Immature natural killer cell (primary cell): ENCODE measurements at regions not wholly inside any gene's neighbourhood (a gene's known extent, or its start where the extent isn't known, plus 50 kb on each side); places are given as distances from the start of the nearest gene placed in this dataset.
"Not testable (repeated sequence)": the region's sequence is repeated elsewhere in the genome, so short reads cannot be mapped to it uniquely, and the experiment has no call there.

Experiments used
- DNase-seq, 3 donors: peaks; one replicate each; pipeline ENCODE4 v3.0.0; 2022; ENCODE audit warnings: mixed read lengths in 1 of 3
- H3K27ac Mint-ChIP-seq, 6 donors: one replicate each; pipeline ENCODE4 v1.8.0; 2020; ENCODE audit warnings: mixed read lengths in 6 of 6, mild to moderate bottlenecking in 5 of 6, inconsistent platforms in 4 of 6, moderate library complexity in 3 of 6
- H3K27me3 Mint-ChIP-seq, 3 donors: one replicate each; pipeline ENCODE4 v1.8.0; 2020 to 2021; ENCODE audit warnings: low read depth in 3 of 3, mild to moderate bottlenecking in 3 of 3, mixed read lengths in 3 of 3, moderate library complexity in 3 of 3, inconsistent platforms in 1 of 3
- H3K36me3 Mint-ChIP-seq, 3 donors: one replicate each; pipeline ENCODE4 v1.8.0; 2020; ENCODE audit warnings: mixed read lengths in 3 of 3, inconsistent platforms in 2 of 3, mild to moderate bottlenecking in 2 of 3
- H3K4me1 Mint-ChIP-seq, 2 donors: one replicate each; pipeline ENCODE4 v1.8.0; 2020; ENCODE audit warnings: inconsistent platforms in 2 of 2, mild to moderate bottlenecking in 2 of 2, mixed read lengths in 2 of 2, moderate library complexity in 1 of 2
- H3K4me3 Mint-ChIP-seq, 5 donors: one replicate each; pipeline ENCODE4 v1.8.0; 2020; ENCODE audit warnings: mild to moderate bottlenecking in 5 of 5, mixed read lengths in 5 of 5, inconsistent platforms in 3 of 5, moderate library complexity in 3 of 5
- H3K9me3 Mint-ChIP-seq, 6 donors: one replicate each; pipeline ENCODE4 v1.8.0; 2020; ENCODE audit warnings: mild to moderate bottlenecking in 6 of 6, mixed read lengths in 6 of 6, inconsistent platforms in 4 of 6, moderate library complexity in 3 of 6

DNA sequence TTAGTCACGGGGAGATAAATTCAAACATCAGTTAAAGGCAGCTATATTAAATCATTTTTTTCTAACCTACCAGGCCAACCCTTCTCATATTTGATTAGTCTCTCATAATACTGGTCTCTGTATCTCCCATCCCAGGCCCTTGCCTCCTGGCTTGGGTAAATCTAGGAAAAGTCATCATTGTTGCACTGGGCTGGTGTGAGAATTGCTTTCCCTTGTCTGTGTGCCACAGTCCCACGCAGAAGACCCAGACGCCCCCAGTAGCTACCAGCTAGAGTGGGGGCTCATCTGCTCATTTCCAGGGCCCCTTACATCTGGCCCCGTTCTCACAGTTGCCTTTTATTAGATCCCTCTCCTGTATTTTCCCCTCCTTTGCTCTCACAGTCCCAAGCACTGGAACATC lies 67.6 kb upstream of the VIPR2 start:
- Mint-ChIP-seq H3K36me3 (no peaks in the 10 kb centered on the region), H3K4me1 (peaks cover 0 to 6% of the 10 kb centered on the region in 2 donors), H3K27me3 (peaks cover 0 to 8% (median 0%) of the 10 kb centered on the region in 3 donors), H3K4me3 (no peak overlapping the region), H3K27ac (peak overlapping the region in 2 of 6 donors; percentile 86 to 87), H3K9me3 (no peaks in the 10 kb centered on the region)
- DNase-seq: no peak

DNA sequence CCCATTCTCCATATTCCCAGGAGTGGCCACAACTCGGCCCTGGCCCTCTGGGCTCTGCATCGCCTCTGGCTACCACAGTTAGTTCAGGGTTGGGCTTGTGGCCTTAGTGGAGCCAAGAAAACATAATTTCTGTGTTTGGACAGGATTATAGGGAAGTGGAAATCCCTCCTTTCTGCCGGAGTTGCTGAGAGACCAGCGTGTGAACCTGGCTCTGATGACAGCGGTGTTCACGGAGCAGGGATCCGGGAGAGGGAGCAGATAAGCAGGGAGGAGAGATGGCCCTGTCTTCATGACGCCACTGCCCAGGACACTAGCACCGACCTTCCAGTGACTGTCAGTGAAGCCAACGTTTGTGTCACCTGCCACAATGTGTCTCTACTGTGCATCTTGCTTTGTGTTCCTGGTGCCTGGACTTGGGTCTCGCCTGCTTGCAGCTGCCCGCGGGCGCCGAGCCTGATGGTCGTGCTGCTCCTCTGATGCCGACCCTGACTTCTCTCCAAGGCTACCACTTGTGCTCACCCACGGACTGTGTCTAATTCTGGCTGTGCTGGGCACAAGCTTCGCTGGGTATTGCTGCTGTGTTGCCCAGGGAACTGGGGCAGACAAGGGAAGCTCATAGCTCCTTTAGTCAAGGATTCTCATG lies 67.0 kb upstream of the VIPR2 start:
- no peaks in the 10 kb centered on the region for H3K36me3 Mint-ChIP-seq
- H3K9me3 Mint-ChIP-seq: no peaks in the 10 kb centered on the region
- peak overlapping the region in 1 of 5 donors; percentile 26 for H3K4me3 Mint-ChIP-seq
- peaks cover 0 to 6% of the 10 kb centered on the region in 2 donors for H3K4me1 Mint-ChIP-seq
- peaks cover 0 to 6% (median 0%) of the 10 kb centered on the region in 3 donors for H3K27me3 Mint-ChIP-seq
- DNase-seq: no peak
- peak overlapping the region in 4 of 6 donors; percentile 33 to 87 (median 67) for H3K27ac Mint-ChIP-seq

DNA sequence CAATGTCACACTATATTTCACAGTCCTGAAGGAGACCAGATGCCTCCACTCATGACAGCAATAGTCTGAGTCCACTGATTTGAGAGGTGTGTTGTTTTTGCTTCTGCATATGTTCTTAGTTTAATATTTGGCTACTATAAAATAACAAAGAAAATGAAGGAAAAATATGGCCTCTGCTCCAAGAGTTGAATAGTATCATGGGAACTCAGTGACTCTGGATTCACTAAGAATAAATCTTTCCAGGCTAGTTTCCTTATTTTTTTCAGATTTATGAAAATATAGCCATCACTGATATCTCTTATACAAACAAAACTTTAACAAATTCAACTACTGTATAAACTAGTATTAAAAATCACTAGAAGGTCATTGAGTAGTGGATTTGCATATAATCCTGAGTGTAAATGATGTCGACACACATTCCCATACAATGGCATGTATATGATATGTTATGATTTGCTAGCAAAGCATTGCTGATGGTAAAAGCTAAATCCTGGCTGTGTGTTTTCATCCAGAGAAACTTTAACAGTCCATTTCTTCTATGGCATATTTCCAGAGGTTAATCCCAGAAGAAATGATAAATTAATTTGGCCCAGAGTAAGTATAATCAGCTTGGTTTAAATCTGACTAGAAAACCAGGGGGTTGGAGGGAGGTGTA lies 66.0 kb upstream of the VIPR2 start:
- Mint-ChIP-seq H3K4me1 (peaks cover 0 to 6% of the 10 kb centered on the region in 2 donors), H3K27me3 (peaks cover 0 to 2% (median 0%) of the 10 kb centered on the region in 3 donors), H3K36me3 (no peaks in the 10 kb centered on the region), H3K27ac (peak overlapping the region in 3 of 6 donors; percentile 67 to 88 (median 75)), H3K4me3 (peak overlapping the region in 4 of 5 donors; percentile 32 to 72 (median 58)), H3K9me3 (no peaks in the 10 kb centered on the region)
- DNase-seq: no peak

DNA sequence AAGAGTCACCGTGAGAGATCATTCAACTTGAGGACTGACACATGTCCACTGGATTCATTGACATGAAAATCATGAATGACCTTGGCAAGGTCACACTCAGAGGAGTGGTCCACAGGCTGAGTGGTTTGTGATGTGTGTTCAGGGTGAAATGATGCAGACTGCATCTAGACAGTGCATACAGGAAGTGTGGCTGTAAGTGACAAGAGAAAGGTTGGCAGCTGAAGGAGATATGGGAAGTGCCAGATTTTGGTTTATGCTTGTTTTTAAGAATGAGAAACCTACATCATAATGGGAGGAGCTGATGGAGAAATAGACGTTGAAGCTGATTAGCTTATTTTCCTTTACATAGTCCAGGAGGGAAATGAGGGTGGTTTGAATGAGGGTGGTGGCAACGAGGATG lies 64.8 kb upstream of the VIPR2 start:
- H3K27ac Mint-ChIP-seq: no peak overlapping the region

DNA sequence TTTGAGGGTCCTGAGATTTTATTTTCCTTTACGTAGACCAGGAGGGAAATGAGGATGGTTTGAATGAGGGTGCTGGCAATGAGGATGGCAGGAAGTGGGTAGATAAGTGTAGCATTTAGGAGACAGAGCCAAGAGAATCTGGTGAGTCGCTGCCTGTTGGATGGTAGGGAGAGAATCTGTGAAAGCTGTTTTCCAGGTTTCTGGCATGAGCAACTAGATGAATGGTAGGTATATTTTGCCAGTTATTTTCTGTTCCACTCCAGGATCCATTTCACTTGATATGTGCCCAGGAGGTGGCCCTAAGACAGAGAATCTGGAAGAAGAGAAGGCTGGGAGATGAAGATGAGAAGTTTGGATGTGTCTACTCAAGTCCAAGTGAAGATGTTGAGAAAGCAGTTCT lies 63.3 kb upstream of the VIPR2 start:
- H3K27me3 Mint-ChIP-seq: peaks cover 0 to 2% (median 0%) of the 10 kb centered on the region in 3 donors
- H3K4me3 Mint-ChIP-seq: no peak overlapping the region
- no peak for DNase-seq
- no peaks in the 10 kb centered on the region for H3K9me3 Mint-ChIP-seq
- no peaks in the 10 kb centered on the region for H3K36me3 Mint-ChIP-seq
- peaks cover 0 to 7% of the 10 kb centered on the region in 2 donors for H3K4me1 Mint-ChIP-seq
- H3K27ac Mint-ChIP-seq: no peak overlapping the region

More for the DNA sequence above, 64.8 kb upstream of the VIPR2 start:
- DNase-seq: peak; percentile 78 to 84 (median 83)
- H3K4me3 Mint-ChIP-seq: no peak overlapping the region
- H3K36me3 Mint-ChIP-seq: no peaks in the 10 kb centered on the region
- peaks cover 0 to 2% (median 0%) of the 10 kb centered on the region in 3 donors for H3K27me3 Mint-ChIP-seq
- peaks cover 0 to 7% of the 10 kb centered on the region in 2 donors for H3K4me1 Mint-ChIP-seq
- no peaks in the 10 kb centered on the region for H3K9me3 Mint-ChIP-seq

DNA sequence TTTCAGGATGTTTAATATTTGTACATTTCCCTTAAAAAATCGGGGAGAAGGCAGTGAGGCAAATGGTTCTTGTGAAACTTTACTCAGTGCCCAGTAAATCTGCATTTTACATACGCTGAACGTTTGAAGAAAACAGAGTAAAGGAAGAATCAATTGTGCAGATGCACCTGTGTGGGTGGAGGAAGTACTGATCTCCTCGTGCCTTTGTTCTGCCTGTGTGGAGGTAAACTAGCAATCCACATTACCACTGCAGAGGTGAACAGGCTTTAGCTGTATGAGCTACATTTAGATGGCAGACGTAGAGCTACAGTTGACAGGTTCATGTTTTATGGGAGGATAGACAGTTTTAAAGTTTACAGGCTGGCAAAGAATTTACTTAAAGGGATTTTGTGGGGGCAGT lies 62.7 kb upstream of the VIPR2 start:
- peaks cover 0 to 6% of the 10 kb centered on the region in 2 donors for H3K4me1 Mint-ChIP-seq
- H3K27me3 Mint-ChIP-seq: peaks cover 0 to 2% (median 0%) of the 10 kb centered on the region in 3 donors
- H3K4me3 Mint-ChIP-seq: no peak overlapping the region
- H3K27ac Mint-ChIP-seq: no peak overlapping the region
- no peak for DNase-seq
- no peaks in the 10 kb centered on the region for H3K9me3 Mint-ChIP-seq
- H3K36me3 Mint-ChIP-seq: no peaks in the 10 kb centered on the region

DNA sequence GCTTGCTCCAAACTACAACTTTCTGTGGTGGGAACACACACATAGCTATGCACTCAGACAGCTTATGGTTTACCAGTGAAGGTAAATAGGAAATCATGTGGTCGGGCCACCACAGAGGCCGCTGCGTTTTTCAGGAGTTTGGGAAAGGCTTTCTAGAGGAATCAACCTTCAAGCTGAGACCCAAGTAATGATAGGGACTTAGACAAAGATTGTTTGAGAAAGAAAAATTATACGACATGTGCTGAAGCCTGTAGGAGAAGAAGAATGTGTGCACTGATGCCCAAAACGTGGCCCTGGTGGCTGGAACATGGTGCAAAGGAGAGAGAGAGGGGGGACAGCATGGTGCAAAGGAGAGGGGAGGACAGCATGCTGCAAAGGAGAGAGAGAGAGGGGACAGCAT lies 61.2 kb upstream of the VIPR2 start:
- DNase-seq: no peak
- H3K9me3 Mint-ChIP-seq: no peaks in the 10 kb centered on the region
- H3K27ac Mint-ChIP-seq: peak overlapping the region in 4 of 6 donors; percentile 12 to 57 (median 28)
- H3K36me3 Mint-ChIP-seq: no peaks in the 10 kb centered on the region
- peaks cover 0 to 4% (median 0%) of the 10 kb centered on the region in 3 donors for H3K27me3 Mint-ChIP-seq
- H3K4me3 Mint-ChIP-seq: no peak overlapping the region
- H3K4me1 Mint-ChIP-seq: peaks cover under 1 to 7% of the 10 kb centered on the region in 2 donors

DNA sequence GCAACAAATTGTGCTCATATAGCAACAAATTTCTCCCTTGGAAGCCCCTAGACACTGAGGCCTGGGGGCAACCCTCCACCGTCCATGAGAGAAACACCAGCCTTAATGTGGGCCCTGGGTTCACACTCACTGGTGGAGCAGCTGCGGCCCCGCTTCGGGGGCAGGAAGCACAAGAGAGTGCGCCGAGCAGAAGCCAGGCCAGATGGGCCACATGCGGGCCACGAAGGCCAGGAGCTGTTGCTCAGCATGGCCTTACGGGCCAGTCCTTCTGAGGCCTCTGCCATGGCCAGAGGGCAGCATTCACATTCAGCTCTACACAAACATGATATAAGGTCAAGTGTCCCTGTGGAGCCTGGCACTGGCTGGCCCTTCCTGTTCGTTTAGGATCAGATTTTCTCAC lies 60.0 kb upstream of the VIPR2 start:
- DNase-seq: no peak
- Mint-ChIP-seq H3K36me3 (no peaks in the 10 kb centered on the region), H3K4me1 (peaks cover 12 to 17% of the 10 kb centered on the region in 2 donors), H3K27me3 (peaks cover 0 to 3% (median 0%) of the 10 kb centered on the region in 3 donors), H3K27ac (peak overlapping the region in 3 of 6 donors; percentile 45 to 71 (median 66)), H3K9me3 (no peaks in the 10 kb centered on the region), H3K4me3 (no peak overlapping the region)

DNA sequence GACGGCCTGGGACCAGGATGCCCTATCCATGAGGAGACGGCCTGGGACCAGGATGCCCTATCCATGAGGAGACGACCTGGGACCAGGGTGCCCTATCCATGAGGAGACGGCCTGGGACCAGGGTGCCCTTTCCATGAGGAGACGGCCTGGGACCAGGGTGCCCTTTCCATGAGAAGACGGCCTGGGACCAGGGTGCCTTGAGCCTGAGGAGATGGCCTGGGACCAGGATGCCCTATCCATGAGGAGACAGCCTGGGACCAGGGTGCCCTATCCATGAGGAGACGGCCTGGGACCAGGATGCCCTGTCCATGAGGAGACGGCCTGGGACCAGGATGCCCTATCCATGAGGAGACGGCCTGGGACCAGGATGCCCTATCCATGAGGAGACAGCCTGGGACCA lies 58.6 kb upstream of the VIPR2 start:
- H3K4me3 Mint-ChIP-seq, H3K36me3 Mint-ChIP-seq, DNase-seq, H3K27me3 Mint-ChIP-seq, H3K9me3 Mint-ChIP-seq, H3K27ac Mint-ChIP-seq: not testable (repeated sequence)
- H3K4me1 Mint-ChIP-seq: peaks cover 26 to 31% of the 10 kb centered on the region in 2 donors

DNA sequence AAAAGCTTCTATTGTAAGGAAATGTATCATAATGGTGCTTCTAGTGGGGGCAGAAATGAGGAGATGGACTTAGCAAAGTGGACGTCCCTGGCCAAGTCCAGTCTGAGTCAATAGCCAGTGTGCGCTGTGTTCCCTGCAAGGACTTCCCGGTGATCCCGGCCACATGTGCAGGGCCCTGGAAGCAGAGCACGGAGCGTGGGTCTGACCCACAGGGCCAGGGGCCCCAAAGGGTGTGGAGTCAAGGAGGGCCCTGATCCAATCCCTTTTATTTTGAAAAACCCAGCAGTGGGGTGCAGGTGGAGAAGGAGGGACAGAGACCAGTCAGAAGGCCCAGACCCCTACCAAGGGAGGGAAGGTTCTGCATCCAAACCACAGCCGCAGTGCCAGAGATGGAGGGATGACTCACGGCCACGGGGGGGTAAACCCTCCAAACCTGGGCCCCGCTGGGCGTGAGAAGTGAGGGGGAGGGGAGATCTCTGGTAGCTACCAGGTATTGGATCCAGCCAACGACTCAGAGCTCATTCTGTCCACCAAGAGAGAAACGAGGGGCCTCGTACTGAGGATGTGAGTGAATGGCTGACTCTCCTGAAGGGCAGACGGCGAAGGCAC lies 57.2 kb upstream of the VIPR2 start:
- H3K27ac Mint-ChIP-seq: peak overlapping the region in 5 of 6 donors; percentile 23 to 79 (median 46)
- DNase-seq: no peak
- no peak overlapping the region for H3K4me3 Mint-ChIP-seq
- peaks cover 2 to 19% (median 15%) of the 10 kb centered on the region in 3 donors for H3K27me3 Mint-ChIP-seq
- no peaks in the 10 kb centered on the region for H3K36me3 Mint-ChIP-seq
- no peaks in the 10 kb centered on the region for H3K9me3 Mint-ChIP-seq
- peaks cover 40 to 46% of the 10 kb centered on the region in 2 donors for H3K4me1 Mint-ChIP-seq

DNA sequence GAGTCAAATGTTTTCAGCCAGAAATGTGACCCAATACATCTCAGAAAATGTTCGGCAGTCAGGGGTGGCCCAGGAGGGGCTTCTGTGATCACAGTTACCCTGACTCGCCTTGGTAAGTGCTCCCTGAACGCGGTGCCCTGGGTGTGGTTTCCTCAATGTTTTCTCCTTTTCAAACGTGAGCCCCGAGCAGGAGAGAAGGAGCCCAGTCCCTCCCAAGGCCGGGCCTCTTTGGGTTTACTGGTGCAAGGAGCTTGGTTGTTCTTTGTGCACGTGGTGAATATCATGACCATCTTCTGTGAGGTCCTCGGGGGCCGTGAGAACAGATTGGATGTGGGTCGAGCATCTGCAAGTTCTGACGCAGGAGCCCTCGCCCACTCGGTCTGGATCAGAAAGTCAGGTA lies 55.8 kb upstream of the VIPR2 start:
- Mint-ChIP-seq H3K27ac (peak overlapping the region; percentile 75 to 100 (median 98)), H3K4me3 (peak overlapping the region in 4 of 5 donors; percentile 18 to 46 (median 32)), H3K27me3 (peaks cover 2 to 24% (median 21%) of the 10 kb centered on the region in 3 donors), H3K36me3 (no peaks in the 10 kb centered on the region), H3K9me3 (no peaks in the 10 kb centered on the region), H3K4me1 (peaks cover 54 to 58% of the 10 kb centered on the region in 2 donors)
- peak in 1 of 3 donors; percentile 28 for DNase-seq

DNA sequence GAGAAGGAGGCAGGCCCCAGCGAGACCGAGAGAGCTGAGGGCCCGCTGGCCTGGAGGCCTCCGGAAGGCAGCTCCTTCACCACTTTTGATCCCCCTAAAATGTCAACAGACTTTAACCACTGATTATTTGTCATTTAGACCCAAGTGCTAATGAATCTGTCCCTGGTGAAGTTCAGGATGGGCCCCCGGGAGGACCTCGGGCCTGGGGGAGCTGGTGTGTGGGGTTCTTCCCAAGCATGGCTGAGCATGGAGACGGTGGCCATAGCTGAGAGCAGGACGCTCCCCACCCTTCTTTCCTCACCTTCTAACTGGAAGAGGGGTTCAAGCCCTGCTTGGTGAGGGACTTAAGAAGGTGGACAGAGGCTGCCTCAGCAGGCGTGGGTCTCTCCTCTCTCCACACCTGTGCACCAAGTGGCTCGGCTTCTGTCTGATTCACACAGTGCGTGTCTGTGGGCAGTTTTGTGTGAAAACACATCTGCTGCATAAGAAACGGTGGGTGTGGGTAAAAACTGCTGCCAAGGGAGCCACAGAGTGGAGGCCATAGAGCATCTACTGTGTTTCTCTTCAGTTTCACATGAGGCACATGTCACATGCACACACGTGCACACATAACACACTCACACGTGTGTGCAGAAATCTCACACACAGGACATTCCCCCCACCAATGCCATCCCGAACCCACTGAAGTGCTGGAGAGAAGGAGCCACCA lies 53.5 kb upstream of the VIPR2 start:
- peaks cover 77 to 79% of the 10 kb centered on the region in 2 donors for H3K4me1 Mint-ChIP-seq
- peak overlapping the region; percentile 73 to 90 (median 85) for H3K4me3 Mint-ChIP-seq
- peak; percentile 79 to 82 (median 81) for DNase-seq
- H3K36me3 Mint-ChIP-seq: peaks cover 3 to 9% (median 6%) of the 10 kb centered on the region in 3 donors
- H3K27me3 Mint-ChIP-seq: peaks cover 2 to 24% (median 21%) of the 10 kb centered on the region in 3 donors
- H3K9me3 Mint-ChIP-seq: peaks cover 0 to 3% (median 0%) of the 10 kb centered on the region in 6 donors
- H3K27ac Mint-ChIP-seq: peak overlapping the region; percentile 97 to 100 (median 99)
